Mucosa of rectum (tissue), 2 donors: ENCODE measurements at regions not wholly inside any gene's neighbourhood (a gene's known extent, or its start where the extent isn't known, plus 50 kb on each side); places are given as distances from the start of the nearest gene placed in this dataset.

ENCODE experiments used
- H3K27ac ChIP-seq, 2 donors: one replicate each; pipeline ENCODE4 v1.7.0; 2013; ENCODE audit warnings: inconsistent platforms in 2 of 2, low read depth in 2 of 2, low read length in 2 of 2
- H3K27me3 ChIP-seq, 2 donors: one replicate each; pipeline ENCODE4 v1.7.0; 2013; ENCODE audit warnings: low read length in 2 of 2; ENCODE audit not compliant: control insufficient read depth in 2 of 2, insufficient read depth in 2 of 2
- H3K36me3 ChIP-seq, 2 donors: one replicate each; pipeline ENCODE4 v1.7.0; 2013; ENCODE audit warnings: low read length in 2 of 2; ENCODE audit not compliant: control insufficient read depth in 2 of 2, insufficient read depth in 2 of 2
- H3K4me1 ChIP-seq, 2 donors: one replicate each; pipeline ENCODE4 v1.7.0; 2013; ENCODE audit warnings: low read length in 2 of 2, mild to moderate bottlenecking in 1 of 2; ENCODE audit not compliant: control insufficient read depth in 2 of 2, insufficient read depth in 2 of 2
- H3K4me3 ChIP-seq, 2 donors: one replicate each; pipeline ENCODE4 v1.7.0; 2013; ENCODE audit warnings: low read length in 2 of 2
- H3K9ac ChIP-seq, 2 donors: one replicate each; pipeline ENCODE4 v1.7.0; 2013; ENCODE audit warnings: low read length in 2 of 2, low read depth in 1 of 2, mild to moderate bottlenecking in 1 of 2
- H3K9me3 ChIP-seq, 2 donors: one replicate each; pipeline ENCODE4 v1.7.0; 2013; ENCODE audit warnings: low read length in 2 of 2; ENCODE audit not compliant: control insufficient read depth in 2 of 2
- donor health status: healthy.
- donor health status: Normal muscosa, but diverticular disease.

DNA sequence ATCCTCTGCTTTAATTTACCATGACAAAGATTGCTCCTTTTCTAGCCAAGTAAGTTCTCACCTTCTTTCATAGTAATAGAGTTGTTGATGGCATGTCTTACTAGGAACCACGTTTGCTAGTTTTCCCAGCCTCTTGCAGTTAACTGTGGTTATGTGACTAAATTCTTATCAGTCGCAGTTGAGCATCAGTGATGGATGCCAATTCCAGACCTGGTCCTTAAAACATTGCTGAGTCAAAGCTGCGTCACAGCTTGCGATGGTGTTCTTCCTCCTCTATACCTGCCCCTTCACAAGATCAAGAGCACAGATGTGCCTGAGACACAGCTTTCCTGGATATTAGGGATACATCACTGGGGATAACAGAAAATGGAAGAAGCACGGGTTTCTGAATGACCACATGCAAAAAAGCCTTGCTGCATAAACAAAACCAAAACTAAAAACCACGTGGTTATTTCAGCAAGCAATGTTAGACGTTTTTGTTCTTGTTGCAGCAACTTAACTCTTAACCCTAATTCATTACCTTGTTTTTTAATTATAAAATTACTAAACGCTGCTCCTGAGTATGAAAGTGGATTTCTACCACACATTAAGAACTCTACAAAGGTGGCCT is 97.6 kb upstream of the DACH1 start:
- H3K36me3 ChIP-seq, result no peaks in the 10 kb centered on the region
- H3K4me3 ChIP-seq, result peak overlapping the region in 1 of 2 donors; percentile 32
- no peaks in the 10 kb centered on the region for H3K9me3 ChIP-seq
- no peaks in the 10 kb centered on the region for H3K27me3 ChIP-seq
- H3K9ac ChIP-seq, result no peak overlapping the region
- H3K27ac ChIP-seq, result no peak overlapping the region
- H3K4me1 ChIP-seq, result no peaks in the 10 kb centered on the region

DNA sequence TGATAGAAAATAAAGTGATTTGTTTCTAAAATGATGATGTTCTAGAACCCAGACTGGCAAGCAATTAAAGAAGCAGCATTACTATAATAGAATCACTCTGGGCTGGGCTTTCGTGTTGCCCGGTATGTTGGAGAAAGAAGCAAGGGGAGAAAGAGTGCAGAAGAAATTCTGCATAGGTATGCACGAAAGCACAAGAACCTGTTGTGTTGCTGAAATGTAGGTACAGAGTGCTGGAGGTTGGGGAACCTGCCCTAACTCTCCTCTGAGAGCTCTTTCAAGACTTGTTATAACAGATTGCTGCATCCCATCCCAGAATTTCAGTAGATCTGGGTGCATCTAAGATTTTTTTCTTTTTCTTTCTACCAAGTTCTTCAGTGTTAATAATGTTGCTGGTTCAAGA is 95.7 kb upstream of the DACH1 start:
- Histone ChIP-seq H3K27ac (no peak overlapping the region), H3K9ac (no peak overlapping the region), H3K9me3 (no peaks in the 10 kb centered on the region), H3K4me3 (no peak overlapping the region), H3K4me1 (no peaks in the 10 kb centered on the region), H3K27me3 (no peaks in the 10 kb centered on the region), H3K36me3 (no peaks in the 10 kb centered on the region)

DNA sequence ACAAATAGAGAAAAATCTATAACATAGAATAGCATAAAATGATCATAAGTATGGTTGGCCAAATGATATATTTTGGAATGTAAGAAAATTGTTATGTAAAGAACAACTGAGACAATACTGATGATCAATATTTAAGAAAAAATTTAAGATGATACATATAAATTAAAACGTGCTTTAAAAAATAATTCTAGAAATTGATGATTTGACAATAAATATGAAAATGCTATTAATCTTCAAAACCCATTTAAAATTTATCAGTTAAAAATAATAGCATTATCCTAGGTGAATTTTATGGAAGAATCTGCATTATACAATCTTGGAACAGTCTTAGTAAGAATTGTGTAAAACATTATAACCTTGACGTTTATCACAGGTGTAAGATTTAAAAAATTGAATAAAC is 95.1 kb upstream of the DACH1 start:
- Histone ChIP-seq H3K9me3 (no peaks in the 10 kb centered on the region), H3K4me3 (no peak overlapping the region), H3K4me1 (no peaks in the 10 kb centered on the region), H3K27ac (no peak overlapping the region), H3K27me3 (no peaks in the 10 kb centered on the region), H3K9ac (no peak overlapping the region), H3K36me3 (no peaks in the 10 kb centered on the region)

GRCh38 chr13:71949441-71949840 is 82.4 kb upstream of the DACH1 start:
- Histone ChIP-seq H3K36me3 (no peaks in the 10 kb centered on the region), H3K27ac (no peak overlapping the region), H3K9ac (no peak overlapping the region)

GRCh38 chr13:71939186-71939585 is 72.2 kb upstream of the DACH1 start:
- no peaks in the 10 kb centered on the region for H3K4me1 ChIP-seq
- no peaks in the 10 kb centered on the region for H3K27me3 ChIP-seq
- no peak overlapping the region for H3K27ac ChIP-seq
- H3K9ac ChIP-seq, result no peak overlapping the region
- H3K9me3 ChIP-seq, result no peaks in the 10 kb centered on the region
- H3K4me3 ChIP-seq, result no peak overlapping the region
- H3K36me3 ChIP-seq, result no peaks in the 10 kb centered on the region

More at GRCh38 chr13:71949441-71949840, 82.4 kb upstream of the DACH1 start:
- Histone ChIP-seq H3K4me3 (no peak overlapping the region), H3K27me3 (no peaks in the 10 kb centered on the region), H3K9me3 (no peaks in the 10 kb centered on the region), H3K4me1 (no peaks in the 10 kb centered on the region)

GRCh38 chr13:71935166-71935840 is 68.3 kb upstream of the DACH1 start:
- Histone ChIP-seq H3K27ac (no peak overlapping the region), H3K4me3 (no peak overlapping the region), H3K27me3 (no peaks in the 10 kb centered on the region), H3K36me3 (no peaks in the 10 kb centered on the region), H3K9me3 (no peaks in the 10 kb centered on the region), H3K9ac (no peak overlapping the region), H3K4me1 (no peaks in the 10 kb centered on the region)

GRCh38 chr13:71924931-71925330 is 57.9 kb upstream of the DACH1 start:
- Histone ChIP-seq H3K9ac (no peak overlapping the region), H3K27me3 (no peaks in the 10 kb centered on the region), H3K36me3 (no peaks in the 10 kb centered on the region), H3K9me3 (no peaks in the 10 kb centered on the region), H3K27ac (no peak overlapping the region), H3K4me3 (no peak overlapping the region), H3K4me1 (no peaks in the 10 kb centered on the region)

DNA sequence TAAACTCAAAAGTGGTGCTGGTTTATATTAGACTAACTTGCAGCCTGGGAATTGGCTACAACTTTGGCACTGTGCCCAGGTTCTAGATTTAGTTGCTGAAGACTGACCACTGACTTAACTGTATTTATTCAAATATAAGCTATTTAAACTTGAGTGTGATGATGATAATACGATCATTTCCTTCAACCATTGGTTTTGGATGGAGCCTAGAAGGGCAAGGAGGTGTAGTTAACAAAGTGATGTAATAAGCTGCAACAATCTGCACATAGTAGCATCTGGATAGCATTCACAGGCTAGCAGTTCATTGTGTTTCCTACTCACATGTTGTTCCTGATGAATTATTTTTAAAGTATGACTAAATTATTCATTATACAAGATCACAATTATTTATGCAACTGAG is 55.2 kb upstream of the DACH1 start:
- Histone ChIP-seq H3K9me3 (no peaks in the 10 kb centered on the region), H3K36me3 (no peaks in the 10 kb centered on the region)

More for the DNA sequence above, 55.2 kb upstream of the DACH1 start:
- H3K4me3 ChIP-seq, result no peak overlapping the region
- H3K4me1 ChIP-seq, result no peaks in the 10 kb centered on the region
- H3K9ac ChIP-seq, result no peak overlapping the region
- no peak overlapping the region for H3K27ac ChIP-seq
- no peaks in the 10 kb centered on the region for H3K27me3 ChIP-seq
